ENCODE measurements at regions not wholly inside any gene's neighbourhood (a gene's known extent, or its start where the extent isn't known, plus 50 kb on each side); places are given as distances from the start of the nearest gene placed in this dataset.

DNA sequence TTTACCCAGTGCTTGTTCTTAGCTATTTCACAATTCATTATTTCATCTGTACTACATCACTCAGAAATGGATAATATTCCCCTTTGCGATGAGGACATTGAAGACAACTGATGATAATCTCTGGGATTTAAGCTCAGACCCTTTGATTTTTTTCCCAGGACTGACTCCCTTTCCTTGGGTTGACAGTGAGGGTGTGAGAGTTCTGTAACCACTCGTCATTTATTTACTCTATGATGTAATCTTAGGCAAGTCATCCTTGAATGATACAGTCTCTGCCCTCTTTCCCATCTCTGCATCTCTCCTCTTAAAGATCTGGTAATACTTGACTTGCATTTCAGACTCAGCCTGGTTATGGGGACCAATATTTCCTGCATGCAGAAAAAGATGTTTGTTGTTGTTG is 1041.7 kb downstream of the AGBL1 start:
- ChIA-PET POLR2A (no interaction called here), CTCF (no interaction called here)
- Histone ChIP-seq H3K27ac (ENCODE audit: low read length) (no peak overlapping the region), H3K4me1 (ENCODE audit: control insufficient read depth, insufficient read depth, low read length) (no peaks in the 10 kb centered on the region), H3K36me3 (ENCODE audit: control insufficient read depth, insufficient read depth, low read length) (no peaks in the 10 kb centered on the region), H3K9me3 (ENCODE audit: control insufficient read depth, insufficient read depth, low read depth, low read length) (no peaks in the 10 kb centered on the region), H3K4me3 (ENCODE audit: low read depth in 2 of 2, low read length in 2 of 2) (no peak overlapping the region), H3K27me3 (ENCODE audit: control insufficient read depth, insufficient read depth, low read length) (no peaks in the 10 kb centered on the region)
- ATAC-seq (no peak), DNase-seq (ENCODE audit: low read depth, low spot score) (peak; percentile 12)
- intact Hi-C loops (cut with micrococcal nuclease; ENCODE audit: unreplicated experiment) = no loop called here
- in situ Hi-C loops (cut with HindIII; ENCODE audit: low pct_unique_long_range_greater_than_20kb, low sequenced_read_pairs) = no loop called here
- no TSS peak for BruUV-seq (replicated peaks)
- TF ChIP-seq, protein P1, sequence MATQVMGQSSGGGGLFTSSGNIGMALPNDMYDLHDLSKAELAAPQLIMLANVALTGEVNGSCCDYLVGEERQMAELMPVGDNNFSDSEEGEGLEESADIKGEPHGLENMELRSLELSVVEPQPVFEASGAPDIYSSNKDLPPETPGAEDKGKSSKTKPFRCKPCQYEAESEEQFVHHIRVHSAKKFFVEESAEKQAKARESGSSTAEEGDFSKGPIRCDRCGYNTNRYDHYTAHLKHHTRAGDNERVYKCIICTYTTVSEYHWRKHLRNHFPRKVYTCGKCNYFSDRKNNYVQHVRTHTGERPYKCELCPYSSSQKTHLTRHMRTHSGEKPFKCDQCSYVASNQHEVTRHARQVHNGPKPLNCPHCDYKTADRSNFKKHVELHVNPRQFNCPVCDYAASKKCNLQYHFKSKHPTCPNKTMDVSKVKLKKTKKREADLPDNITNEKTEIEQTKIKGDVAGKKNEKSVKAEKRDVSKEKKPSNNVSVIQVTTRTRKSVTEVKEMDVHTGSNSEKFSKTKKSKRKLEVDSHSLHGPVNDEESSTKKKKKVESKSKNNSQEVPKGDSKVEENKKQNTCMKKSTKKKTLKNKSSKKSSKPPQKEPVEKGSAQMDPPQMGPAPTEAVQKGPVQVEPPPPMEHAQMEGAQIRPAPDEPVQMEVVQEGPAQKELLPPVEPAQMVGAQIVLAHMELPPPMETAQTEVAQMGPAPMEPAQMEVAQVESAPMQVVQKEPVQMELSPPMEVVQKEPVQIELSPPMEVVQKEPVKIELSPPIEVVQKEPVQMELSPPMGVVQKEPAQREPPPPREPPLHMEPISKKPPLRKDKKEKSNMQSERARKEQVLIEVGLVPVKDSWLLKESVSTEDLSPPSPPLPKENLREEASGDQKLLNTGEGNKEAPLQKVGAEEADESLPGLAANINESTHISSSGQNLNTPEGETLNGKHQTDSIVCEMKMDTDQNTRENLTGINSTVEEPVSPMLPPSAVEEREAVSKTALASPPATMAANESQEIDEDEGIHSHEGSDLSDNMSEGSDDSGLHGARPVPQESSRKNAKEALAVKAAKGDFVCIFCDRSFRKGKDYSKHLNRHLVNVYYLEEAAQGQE (IDR thresholded peaks at IDR 0.05; ENCODE audit: insufficient read depth in 1 of 2, low read depth in 2 of 2, low read length in 1 of 2) = no peak
- TF ChIP-seq SIN3A (IDR thresholded peaks at IDR 0.05; ENCODE audit: borderline replicate concordance, insufficient read depth, low read depth, low read length) = no peak

- DNase-seq (ENCODE audit: low read depth, low spot score) = no peak
- CTCF ChIA-PET = no interaction called here
- H3K4me1 ChIP-seq (ENCODE audit: control insufficient read depth, insufficient read depth, low read length) = no peaks in the 10 kb centered on the region
- no peak overlapping the region for H3K4me3 ChIP-seq (ENCODE audit: low read depth in 2 of 2, low read length in 2 of 2)
- in situ Hi-C loops (cut with HindIII; ENCODE audit: low pct_unique_long_range_greater_than_20kb, low sequenced_read_pairs) (no loop called here), intact Hi-C loops (cut with micrococcal nuclease; ENCODE audit: unreplicated experiment) (no loop called here)
- no TSS peak for BruUV-seq (replicated peaks)
- ATAC-seq = no peak
- no peak overlapping the region for H3K27ac ChIP-seq (ENCODE audit: low read length)
- TF ChIP-seq TCF7L2 (IDR thresholded peaks at IDR 0.05; ENCODE audit: low read depth, low read length) (no peak), POLR2AphosphoS5 (IDR thresholded peaks at IDR 0.05; ENCODE audit: low read depth, low read length) (no peak), SIN3A (IDR thresholded peaks at IDR 0.05; ENCODE audit: borderline replicate concordance, insufficient read depth, low read depth, low read length) (no peak)
- TF ChIP-seq, protein P1 (IDR thresholded peaks at IDR 0.05; ENCODE audit: insufficient read depth in 1 of 2, low read depth in 2 of 2, low read length in 1 of 2) = no peak
- TF ChIP-seq, protein P2, sequence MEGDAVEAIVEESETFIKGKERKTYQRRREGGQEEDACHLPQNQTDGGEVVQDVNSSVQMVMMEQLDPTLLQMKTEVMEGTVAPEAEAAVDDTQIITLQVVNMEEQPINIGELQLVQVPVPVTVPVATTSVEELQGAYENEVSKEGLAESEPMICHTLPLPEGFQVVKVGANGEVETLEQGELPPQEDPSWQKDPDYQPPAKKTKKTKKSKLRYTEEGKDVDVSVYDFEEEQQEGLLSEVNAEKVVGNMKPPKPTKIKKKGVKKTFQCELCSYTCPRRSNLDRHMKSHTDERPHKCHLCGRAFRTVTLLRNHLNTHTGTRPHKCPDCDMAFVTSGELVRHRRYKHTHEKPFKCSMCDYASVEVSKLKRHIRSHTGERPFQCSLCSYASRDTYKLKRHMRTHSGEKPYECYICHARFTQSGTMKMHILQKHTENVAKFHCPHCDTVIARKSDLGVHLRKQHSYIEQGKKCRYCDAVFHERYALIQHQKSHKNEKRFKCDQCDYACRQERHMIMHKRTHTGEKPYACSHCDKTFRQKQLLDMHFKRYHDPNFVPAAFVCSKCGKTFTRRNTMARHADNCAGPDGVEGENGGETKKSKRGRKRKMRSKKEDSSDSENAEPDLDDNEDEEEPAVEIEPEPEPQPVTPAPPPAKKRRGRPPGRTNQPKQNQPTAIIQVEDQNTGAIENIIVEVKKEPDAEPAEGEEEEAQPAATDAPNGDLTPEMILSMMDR (IDR thresholded peaks at IDR 0.05) = no peak
- POLR2A ChIA-PET = no interaction called here
- H3K9me3 ChIP-seq (ENCODE audit: control insufficient read depth, insufficient read depth, low read depth, low read length) = no peaks in the 10 kb centered on the region
- H3K36me3 ChIP-seq (ENCODE audit: control insufficient read depth, insufficient read depth, low read length) = no peaks in the 10 kb centered on the region
- no peaks in the 10 kb centered on the region for H3K27me3 ChIP-seq (ENCODE audit: control insufficient read depth, insufficient read depth, low read length)
These were observed 1040.9 kb downstream of the AGBL1 start for GRCh38 chr15:87120555-87120954.
